Esophagus mucosa (tissue), 1 donor: ENCODE measurements at regions not wholly inside any gene's neighbourhood (a gene's known extent, or its start where the extent isn't known, plus 50 kb on each side); places are given as distances from the start of the nearest gene placed in this dataset.
A peak's percentile ranks its signal among the peaks of the same experiment; 100 is the strongest.

Experiments used
- ATAC-seq: fragments of 200-7000 bp; cut with Tn5 transposase; one replicate; pipeline ENCODE4 v1.9.1; 2020
- donor health status: DM: yes; HTN: yes; CAD: no.

DNA sequence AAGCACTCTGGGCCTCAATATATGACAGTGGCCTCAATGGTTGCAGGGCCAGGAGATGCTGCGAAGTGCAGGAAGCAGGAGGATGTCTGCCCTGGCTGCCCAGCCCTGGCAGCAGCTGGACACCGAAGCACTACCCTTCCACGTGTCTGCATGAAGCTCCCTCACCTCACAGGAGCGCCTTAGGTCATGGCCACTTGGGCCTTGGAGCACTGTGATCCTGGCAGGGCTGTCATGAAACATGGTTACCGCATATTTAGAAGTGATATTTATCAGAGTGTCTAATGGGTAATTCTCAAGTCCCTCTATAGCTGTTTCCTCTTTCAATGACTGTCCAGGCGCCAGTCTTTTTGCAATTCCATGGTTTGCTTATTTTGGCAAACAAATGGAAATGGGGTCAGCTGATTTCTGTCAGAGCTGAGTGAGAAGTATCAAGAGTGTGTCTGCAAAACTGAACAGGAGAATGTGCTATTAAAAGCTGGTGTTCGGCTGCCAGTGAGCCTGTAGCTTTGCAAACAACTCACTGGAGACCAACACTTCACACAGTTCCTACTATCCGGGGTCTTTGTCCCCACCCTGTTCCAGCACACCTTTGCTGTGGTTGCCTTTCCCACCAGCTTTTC is 285.9 kb downstream of the KIF4B start:
- no peak for ATAC-seq

DNA sequence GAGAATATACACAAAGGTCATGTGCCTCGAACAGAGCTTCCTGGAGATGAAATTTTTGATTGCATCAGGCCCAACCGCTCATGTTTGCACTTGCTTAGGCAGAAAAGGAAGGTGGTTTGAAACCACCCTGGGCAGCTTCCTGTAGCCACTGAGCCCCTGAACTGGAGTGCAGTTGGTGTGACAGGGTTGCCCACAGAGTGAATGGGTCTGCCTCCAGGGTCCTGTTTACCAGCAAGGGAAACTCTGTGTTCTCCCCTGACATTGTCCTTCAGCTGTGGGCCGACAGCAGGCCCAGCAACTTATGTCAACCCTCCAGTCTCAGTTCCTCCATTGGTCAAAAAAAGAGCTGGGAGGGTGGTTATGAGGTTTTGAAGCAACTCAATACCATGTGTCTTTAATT is 289.6 kb downstream of the KIF4B start:
- ATAC-seq = no peak

DNA sequence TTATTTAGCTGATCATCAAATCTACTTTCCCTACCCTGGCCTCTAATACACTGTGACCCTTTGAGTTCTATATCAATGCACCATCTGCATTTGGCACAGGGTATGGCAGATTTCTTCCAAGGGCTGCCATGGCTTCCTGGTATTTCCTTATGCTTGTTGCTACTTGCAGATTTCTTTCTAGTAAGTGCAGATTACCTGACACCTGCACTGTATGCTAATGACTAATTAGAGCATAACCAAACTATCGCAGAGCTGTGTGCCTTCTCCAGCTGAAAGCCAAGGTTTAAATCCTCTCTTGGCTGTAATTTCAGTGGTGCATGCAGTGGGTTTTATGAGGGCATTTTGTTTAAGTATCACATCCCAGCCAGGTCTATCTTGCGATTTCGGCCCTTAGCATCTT is 293.7 kb downstream of the KIF4B start:
- ATAC-seq = peak; percentile 95

DNA sequence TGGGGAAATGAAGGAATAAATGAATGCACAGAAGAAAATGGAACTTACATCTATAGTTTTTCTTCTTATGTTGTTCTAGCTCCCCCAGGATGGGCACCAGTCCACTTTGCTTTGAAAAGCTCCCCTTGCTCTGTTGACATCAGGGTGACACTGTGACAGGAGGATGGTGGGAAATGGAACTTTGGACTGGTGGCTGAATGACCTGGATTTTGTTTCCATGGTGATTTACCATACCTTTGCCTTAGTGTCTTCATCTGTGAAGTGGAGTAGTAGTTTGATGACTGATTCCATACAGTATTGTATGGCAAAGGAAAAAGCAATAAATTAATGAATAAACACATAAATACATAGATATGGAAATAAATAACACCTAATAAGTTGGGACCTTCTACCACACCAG is 294.7 kb downstream of the KIF4B start:
- ATAC-seq = no peak

DNA sequence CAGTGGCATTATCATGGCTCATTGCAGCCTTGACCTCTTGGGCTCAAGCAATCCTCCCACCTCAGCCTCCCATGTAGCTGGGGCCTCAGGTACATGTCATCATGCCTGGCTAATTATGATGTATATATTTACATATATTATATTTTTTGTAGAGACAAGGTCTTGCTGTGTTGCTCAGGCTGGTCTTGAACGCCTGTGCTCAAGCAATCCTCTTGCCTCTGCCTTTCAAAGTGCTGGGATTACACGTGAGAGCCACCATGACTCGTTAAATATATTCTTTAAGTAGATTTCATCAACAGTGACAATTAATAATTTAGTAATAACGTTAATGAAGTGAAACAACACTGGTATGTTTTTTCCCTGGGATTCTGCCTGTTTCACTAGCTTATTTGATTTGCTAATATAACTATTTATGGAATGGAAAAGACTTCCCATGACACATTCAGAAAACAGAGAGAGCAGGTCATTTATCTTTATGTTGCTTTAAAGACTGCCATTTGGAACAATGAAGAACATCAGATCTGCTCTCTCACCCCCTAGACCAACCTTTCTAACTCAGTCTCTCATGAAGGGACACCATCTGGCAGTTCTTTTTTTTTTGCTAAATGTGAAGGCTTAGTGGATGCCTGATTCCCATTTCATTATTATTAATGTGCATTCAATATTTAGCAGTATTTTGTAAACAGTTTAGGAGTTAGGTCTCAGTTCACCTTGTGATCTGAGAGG is 295.6 kb downstream of the KIF4B start:
- ATAC-seq = no peak

DNA sequence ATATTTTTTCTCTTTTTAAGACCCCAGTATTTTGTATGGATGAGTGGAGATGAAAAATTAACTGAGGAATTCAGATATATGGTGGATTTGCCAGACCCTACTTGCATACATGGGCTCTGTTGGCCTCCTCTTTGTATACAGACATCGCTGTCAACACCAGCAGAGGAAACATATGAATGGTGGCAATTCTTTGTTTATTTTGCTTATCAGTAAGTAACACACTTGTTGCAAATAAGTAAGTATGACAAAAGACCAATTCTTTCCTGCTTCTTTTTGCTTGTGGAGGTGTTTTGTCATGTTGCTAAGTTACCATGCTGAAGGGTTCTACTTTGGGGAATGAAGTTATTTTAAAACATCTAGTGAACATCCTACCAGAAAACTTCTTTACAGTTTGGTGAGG is 298.2 kb downstream of the KIF4B start:
- no peak for ATAC-seq

DNA sequence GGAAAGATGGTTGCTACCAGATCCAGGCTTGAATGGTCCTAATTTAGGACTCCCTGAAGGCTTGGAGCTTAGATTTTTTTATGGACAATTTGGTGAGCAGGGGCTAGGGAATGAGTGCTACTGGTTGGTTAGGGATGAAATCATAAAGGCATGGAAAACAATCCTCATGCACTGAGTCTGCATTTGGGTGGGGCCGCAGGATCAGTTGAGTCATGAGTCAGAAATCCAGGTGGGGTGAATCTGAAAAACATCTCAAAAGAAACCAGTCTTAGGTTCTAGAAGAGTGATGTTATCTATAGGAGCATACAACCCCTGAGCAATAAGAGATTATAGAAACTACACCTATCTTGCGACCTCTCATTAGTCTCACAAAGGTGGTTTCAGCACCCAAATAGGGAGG is 300.0 kb downstream of the KIF4B start:
- peak; percentile 60 for ATAC-seq

DNA sequence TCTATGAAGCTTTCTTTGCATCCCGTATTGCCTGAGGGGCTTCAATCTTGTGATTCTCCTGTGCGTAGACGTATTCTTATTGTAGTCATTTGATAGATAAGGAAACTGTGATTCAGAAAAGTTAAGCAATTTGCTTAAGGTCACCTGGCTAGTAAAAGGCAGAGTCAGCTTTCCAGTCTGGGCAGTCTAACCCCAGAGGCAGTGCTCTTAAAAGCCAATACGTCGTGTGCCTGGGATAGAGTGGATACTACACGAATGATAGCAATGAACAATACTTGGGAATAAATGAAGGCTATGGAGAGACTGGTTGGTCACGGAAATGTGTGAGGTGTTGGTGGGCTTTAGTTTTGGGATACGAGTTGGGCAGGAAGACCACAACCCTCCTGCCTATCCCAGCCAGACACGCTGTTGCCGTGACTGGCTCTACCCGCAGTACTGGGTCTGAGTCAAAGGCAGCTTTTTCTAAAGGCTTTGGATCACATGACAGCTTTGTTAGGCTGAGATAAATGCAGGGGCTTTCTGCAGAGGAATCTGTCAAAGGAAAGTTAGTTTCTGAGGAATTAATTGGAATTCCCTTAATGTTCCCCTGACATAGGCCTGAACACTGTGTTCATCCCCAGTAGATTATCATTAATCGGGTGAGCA is 302.6 kb downstream of the KIF4B start:
- ATAC-seq = peak; percentile 76

DNA sequence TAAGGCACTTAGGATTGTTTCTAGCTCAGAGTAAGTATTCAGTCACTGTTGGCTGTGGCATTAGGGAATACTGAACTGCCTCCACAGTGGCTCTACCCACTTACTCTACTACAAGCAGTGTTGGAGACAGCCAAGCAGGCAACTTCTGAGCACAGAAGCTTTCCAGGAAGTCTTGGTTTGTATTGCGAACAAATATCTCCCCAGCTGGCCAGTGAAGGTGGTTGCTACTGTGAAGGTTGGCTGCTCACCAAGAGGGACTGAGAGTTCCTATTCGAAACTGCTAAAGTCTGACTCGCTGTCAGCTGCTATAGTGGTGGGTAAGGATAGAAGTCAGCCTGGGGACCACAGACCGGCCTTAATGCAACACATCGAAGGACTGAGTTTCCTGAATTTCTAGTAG is 319.1 kb downstream of the KIF4B start:
- ATAC-seq = no peak

DNA sequence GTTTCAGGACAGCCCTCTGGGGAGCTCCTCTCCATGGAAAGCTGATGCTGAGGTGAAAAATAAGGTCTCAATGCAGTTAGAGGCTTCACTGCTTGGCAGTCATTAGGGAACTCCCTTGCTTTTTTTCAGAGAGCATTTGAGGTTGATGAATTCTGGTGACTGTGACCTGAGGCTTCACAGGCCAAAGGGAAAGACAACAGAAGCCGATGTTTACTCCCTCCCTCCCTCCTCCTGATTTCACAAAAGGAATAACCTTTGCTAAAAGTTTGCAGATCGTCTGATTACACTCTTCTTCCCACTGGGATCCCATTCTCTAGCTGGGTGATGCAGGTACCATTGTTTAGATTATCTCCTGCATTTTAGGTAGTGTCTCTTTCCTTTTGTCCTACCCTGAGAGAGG is 329.4 kb downstream of the KIF4B start:
- ATAC-seq = no peak

DNA sequence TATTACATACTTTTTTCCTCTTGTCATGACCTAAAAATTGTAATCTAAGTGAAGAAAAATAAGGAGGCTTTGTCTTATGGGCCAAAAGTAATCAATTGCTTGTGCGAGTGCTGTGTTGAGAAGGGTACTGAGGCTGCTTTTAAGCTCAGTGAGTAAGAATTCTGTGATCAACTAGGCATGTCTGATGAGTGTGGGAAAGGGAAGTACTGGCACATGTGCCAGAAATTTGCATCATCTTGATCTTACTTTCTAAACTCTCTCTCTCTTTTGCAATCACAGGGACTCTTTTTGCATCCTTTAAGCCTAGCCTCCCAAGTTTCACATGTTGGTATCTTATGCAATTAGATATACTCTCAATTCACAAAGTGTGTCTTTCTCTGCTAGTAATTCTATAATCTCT is 329.9 kb downstream of the KIF4B start:
- peak; percentile 26 for ATAC-seq

DNA sequence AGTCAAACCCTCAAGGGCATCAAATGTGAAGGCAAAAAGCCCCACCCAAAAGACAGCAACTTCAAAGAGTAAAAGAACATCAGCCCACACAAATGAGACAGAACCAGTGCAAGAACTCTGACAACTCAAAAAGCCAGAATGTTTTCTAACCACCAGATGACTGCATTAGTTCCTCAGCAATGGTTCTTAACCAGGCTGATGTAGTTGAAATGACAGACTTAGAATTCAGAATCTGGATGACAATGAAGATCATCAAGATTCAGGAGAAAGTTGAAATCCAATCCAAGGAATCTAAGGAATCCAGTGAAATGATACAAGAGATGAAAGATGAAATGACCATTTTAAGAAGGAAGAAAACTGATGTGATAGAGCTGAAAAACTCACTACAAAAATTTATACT is 339.7 kb downstream of the KIF4B start:
- ATAC-seq = no peak

DNA sequence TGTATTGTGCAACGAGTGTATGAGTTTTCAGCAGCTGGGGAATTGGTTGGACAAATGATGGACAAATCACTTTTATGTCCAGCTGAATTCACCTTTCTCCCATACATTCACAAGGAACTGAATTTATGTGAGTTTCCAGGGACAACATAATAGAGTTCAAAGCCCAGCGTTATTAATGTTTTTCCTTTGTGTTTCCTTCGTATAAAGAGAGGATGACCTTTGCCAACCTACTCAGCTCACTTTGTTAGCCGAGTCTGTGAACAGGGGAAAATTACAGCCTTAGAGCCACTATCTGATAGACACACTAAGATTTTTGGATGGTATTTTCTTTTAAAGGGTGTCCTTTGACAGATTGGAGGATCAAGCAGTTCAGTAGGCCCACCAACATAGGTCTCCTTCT is 352.5 kb downstream of the KIF4B start:
- ATAC-seq = no peak

DNA sequence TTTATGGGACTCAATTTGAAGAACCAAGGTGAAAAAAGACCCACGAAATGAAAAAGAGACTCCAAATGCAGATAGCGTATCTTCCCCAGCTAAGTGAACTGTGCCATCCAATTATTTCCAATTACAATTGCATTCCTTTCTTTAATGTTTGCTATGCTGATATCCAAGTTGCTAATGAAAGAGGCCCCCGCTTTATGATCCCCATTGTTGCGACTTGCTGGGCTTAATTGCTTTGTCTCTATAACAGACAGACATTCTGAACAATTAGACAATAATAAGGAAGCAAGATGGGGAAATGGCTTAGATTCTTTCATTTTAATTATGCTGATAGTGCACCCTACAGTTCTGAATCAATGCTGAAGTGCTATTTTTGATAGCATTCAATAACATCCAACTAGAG is 354.3 kb downstream of the KIF4B start:
- ATAC-seq = no peak

DNA sequence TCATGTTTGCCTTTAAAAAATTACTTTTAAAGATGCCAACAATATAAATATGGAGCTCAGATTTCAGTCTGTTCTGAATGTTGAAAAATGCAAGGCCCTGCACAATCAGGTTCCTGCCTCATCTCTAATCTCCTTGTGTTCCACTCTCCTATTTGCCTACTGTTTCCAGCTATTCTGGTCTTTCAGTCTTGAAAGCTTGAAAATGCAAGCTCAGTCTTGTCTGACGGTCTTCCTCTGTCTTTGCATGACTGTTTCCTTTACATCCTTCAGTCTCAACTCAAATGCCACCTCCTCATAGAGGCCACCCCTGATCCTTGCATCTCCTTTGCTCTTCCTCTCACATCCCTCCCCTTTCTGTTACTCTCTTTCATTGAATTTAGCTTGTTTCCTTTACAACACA is 354.9 kb downstream of the KIF4B start:
- peak; percentile 83 for ATAC-seq

DNA sequence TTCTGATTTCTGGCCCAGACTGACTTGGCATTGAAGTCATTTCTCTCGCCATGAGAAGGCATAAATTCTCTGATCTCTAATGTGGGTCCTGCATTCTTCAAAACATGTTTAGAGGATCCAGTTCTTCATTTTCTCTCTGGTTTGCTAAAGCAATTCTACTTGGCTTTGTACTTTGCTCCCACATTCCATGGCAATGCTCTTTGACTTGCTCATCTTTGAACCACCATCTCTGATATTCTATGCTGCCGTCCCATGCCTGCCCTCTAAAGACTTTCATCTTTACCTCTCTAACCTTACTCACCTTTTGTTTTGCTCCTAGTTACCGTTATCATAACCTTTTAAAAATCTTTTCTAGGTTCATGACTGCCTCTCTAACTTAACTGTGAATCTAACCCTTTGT is 366.9 kb downstream of the KIF4B start:
- ATAC-seq = no peak

DNA sequence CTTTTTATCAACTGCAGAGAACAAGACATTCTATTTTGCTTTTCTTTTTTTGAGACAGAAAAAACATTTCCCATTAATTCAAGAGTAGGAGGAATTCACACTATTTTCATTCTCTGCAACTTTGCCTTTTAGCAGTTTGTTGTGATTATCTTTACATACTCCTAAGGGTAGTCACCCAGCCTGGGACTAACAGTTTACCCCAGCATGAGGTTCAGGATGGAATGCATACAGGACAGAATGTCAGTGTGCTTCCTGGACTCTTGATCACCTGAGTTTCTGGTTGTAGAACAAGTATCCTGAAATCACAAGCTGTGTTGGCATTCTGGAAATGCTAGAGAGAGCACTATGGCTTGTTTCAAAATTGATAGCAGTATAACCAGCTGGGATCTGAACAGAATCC is 368.1 kb downstream of the KIF4B start:
- no peak for ATAC-seq

DNA sequence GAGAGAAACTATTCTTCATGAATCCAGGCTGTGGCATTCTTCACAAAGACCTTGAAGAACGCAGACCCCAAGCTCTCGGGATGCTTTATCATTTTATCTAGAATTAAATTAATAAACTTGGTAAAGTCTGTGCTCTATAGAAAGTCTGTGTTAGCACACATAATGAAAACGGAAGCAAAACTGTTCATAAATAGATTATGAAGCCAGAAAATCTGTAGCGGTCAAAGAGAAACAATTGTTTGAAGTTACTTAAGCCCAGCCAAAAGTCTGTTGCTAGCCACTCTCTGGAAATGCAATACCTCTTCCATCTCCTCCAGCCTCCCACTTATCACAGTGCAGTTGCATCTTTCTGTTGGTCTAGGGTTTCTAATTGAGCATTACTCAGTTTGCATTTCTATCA is 375.9 kb downstream of the KIF4B start:
- ATAC-seq = no peak

DNA sequence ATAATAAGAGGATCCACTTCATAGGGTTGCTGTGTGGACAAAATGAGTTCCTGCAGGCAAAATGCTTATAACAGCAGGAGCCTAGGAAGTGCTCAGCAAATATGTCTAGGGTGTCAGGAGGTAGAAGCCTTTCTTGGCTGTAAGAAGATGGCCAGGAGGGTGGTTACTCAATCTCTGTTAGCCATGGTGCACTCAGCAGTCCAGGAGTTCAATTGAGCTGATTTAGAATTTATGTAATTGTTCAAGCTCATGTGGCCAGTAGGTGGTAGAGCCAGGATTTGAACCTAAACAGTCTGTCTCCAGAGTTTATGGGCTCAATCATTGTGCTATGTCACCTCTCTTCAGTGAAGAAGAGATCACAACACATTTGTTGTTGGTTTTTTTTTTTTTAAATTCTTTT is 381.2 kb downstream of the KIF4B start:
- ATAC-seq = no peak

DNA sequence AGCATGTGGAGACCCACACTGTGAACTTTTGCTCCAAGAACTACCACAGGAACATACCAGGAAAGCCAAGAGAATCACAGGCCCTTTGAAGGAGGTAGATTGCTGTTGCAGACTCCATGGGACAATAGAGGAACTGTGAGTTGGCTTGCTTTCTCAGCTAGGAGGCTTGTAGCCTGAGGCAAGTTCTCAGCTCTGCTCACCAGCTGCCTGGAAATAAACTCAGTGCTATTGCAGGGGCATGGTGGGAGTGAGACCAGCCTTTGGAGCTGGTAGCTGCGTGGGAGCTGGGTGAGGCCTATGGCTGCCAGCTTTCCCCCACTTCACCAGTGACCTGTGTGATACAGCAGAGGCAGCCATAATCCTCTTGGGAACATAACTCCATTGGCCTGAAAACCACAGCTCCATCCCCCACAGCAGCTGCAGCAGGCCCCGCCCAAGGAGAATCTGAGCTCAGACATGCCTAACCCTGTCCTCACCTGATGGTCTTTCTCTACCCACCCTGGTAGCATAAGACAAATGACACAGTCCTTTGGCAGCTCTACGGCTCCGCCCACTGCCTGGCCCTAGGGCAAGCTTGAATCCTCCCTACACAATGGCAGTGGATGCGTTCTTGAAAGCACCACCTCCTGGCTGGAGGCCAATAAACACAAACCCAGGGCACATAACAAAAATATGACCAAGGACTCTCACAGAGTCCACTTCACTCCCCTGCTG is 389.5 kb downstream of the KIF4B start:
- peak; percentile 100 for ATAC-seq

DNA sequence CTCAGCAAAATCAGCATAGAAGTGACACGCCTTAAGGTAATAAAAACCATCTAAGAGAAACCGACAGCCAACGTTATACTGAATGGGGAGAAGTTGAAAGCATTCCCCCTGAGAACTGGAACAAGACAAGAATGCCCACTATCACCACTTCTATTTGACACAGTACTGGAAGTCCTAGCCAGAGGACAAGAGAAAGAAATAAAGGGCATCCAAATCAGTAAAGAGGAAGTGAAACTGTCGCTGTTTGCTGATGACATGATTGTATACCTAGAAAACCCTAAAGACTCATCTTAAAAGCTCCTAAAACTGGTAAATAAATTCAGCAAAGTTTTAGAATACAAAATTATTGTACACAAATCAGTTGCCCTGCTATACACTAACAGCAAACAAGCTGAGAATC is 393.3 kb downstream of the KIF4B start:
- no peak for ATAC-seq

DNA sequence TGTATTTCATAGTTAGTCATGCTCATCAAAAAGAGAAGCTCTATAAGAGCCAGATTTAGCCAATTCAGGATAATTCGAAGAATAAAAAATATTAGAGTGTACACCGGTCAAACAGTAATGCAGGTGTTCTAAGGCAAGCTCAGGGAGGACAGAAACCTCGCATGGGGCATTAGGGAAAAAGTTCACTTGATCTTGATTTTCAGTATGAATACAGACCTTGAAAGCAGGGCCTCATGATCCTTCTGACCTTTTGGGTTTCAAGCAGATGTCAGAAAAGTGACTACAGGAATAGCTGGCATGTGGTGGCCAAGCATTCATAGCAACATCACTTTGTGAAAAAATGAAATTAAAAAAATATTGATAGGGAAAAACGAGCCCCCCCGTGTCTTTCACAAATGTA is 394.9 kb downstream of the KIF4B start:
- ATAC-seq = no peak

DNA sequence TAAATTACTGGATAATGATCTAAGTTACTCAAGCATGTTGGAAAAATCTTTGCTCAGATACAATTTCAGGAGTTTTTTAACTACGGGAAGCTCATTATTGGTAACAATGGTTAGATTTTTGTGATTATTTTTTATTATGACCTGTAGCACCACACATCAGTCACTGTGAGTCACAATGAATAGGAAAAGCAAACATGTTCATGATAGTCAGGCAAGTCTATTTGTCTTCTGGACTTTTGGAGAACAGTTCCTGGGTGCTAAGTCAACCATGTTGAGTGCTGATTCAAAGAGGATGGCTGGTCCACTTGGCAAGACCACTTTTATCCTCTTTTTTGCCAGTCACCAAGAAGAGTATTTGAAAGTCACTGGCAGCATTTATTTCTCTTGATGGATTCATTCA is 403.2 kb downstream of the KIF4B start:
- ATAC-seq = no peak
